CD4-positive, alpha-beta T cell treated with Interleukin-10 for 1 hour (primary cell): ENCODE measurements at regions not wholly inside any gene's neighbourhood (a gene's known extent, or its start where the extent isn't known, plus 50 kb on each side); places are given as distances from the start of the nearest gene placed in this dataset.

Source experiments
- DNase-seq: peaks from one replicate; pipeline ENCODE4 v3.0.0-alpha.2; 2020

GRCh38 chr5:171509467-171509866 lies 90.0 kb downstream of the FGF18 start:
- DNase-seq: no peak

DNA sequence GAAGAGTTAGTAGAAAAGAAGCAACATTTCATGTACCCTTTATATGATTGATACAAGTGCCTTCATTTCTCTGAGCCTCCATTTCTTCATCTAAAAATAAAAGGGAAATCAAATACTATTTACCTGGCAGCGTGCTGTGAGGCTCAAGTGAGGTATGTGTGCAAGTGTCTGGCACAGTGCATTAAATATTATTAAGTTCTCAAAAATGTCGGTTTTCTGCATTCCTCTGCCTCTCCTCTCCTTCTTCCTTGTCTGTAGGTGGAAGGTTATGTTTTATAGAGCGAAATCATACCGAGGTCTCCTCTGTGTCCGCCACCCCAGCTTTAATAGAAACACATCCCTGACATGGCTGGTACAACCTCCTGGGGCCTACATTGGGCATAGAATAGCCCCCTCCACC lies 93.0 kb downstream of the FGF18 start:
- no peak for DNase-seq

GRCh38 chr5:171513591-171513990 lies 94.1 kb downstream of the FGF18 start:
- DNase-seq: no peak

DNA sequence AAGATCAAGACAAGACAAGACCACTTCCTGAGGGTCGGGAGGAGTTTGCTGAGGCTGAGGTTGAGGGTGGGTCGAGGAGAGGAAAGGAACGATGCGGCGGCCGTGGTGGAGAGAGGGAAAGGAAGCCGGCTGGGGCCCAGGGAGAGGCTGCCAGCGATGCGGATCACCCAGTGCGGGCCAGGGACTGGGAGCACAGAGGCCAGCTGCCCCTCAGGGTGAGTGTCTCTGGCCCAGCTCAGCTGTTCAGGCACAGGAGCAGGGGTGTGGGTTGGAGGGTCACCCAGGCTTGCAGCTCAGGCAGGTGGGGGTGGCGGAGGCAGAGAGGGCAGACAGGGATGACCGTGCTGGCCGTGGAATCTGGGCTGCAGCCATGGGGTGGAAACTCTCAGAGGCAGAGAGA lies 99.5 kb downstream of the FGF18 start:
- DNase-seq: no peak

DNA sequence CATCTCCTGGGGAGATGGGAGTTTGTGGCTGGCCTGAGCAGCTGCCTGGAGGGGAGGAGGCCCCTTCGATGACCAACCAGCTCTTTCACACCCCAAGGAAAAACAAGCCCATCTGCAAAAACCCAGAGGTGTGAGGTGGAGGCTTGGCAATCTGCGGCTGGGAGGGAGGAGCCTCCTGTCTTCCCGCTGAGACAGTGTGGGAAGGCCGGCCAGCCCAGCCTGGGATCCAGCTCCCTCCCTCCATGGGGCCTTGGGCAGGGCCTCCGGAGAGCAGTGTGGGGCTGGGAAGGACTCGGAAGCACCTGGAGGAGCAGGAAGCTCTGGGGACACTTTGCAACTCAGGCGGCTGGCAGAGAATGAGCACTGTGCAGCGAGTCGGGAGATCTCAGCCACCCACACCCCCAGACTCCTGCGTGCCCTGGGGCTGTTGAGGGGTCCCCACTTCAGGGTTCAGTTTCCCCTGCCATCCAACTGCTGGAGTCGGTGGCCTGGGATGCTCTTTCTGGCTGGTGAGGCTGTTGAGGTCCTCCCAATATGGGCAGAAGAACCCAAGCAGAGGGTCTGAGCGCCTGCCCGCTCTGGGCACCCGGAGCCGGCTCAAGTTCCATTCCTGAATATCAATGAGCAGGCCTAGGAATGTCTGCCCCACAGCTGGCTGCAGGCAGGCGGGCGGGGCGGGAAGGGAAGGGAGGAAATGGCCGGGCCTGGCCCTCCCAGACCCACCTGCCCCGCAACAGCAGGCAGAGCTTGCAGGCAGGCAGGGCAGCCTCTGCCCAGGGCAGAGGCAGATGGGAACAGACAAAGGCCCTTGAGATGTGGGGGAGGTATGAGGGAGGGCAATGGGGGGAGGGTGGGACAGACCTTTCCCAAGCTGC lies 101.1 kb downstream of the FGF18 start:
- no peak for DNase-seq

DNA sequence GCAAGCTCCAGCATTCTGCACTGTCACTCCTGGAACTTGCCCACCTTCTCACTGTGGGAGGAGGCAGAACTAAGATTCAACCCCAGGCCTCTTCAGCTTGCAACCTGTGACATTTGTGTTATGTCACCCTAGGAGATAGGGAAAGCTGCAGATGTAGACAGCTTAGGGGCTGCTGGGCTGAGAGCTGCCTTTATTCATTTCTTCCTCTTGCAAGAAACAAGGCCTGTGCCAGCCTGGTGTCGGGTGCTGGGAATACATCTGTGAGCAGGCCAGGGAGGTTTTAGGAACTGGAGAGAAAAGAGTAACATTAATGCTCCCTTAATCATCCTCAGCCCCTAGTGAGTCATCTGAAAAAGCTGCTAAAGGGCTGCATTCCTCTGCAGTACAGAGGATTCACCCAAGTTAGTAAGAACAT lies 101.8 kb downstream of the FGF18 start:
- no peak for DNase-seq

GRCh38 chr5:171521679-171522078 lies 102.2 kb downstream of the FGF18 start:
- no peak for DNase-seq

DNA sequence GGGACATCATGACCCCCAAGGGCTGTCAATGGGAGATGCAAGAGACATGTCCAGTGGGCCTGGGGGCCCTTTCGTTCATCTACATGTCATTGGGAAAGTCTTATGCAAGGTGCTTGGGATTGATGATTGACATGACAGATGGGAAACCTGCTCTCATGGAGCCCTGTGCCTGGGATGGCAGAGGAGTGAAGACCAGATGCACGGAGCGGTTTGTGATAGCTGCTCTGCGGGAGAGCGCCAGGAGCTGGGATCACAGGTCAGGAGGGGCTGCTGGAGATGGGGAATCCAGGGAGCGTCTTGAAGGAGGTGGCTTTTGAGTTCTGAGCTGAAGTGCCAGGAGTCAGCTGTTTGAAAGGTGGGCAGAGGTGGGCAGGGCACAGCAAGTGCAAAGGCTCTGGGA lies 104.3 kb downstream of the FGF18 start:
- no peak for DNase-seq

DNA sequence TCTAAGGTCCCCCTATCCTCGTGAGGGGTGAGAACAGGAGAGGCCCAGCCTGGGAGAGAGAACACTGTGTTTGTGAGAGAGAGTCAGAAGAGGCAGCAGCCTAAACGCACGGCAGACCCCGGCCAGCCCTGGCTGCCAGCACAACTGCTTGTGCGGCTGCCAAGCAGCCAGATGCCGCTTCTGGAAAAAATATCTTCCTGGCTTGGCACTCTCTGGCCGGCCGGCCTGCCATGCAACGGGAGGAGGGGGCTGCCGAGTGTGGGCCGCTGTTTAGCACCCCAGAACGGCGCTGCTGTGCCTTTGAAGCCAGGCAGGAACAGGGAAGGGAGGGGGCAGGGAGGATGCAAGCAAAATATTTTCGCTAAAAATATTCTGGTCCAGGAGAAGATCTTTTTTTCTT lies 105.0 kb downstream of the FGF18 start:
- DNase-seq: no peak

DNA sequence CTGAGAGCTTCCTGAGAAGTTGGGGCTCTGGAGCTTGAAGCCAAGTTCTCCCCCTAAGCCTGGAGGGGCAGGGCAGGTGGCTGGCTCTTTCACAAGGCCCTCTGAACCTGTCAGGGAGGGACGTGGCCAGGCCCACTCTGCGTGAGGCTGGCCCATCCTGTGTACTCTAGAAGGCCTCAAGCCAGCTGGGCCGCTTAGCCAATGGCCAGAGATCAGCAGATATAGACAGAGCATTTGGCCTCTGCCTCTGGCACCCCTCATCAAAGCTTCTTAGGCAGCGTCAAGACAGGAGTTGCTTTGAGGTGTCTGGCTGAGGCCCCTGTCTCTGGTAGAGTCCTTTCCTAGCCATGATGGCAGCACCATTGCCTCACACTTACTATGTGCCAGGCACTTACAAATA lies 105.6 kb downstream of the FGF18 start:
- DNase-seq: no peak

DNA sequence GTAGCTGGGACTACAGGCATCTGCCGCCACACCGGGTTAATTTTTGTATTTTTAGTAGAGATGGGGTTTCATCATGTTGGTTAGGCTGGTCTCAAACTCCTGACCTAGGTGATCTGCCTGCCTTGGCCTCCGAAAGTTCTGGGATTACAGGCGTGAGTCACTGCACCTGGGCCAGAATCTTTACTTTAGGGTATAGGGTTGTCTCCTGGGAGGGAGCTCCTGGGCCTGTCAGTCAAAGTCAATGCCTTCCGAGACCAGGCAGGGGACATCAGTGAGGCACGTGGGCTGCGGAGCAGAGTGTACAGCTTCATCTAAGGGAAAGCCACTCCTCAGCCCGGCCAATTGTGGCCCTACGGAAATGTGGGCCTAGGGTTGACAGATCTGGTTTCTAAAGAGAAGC lies 108.6 kb downstream of the FGF18 start:
- no peak for DNase-seq

DNA sequence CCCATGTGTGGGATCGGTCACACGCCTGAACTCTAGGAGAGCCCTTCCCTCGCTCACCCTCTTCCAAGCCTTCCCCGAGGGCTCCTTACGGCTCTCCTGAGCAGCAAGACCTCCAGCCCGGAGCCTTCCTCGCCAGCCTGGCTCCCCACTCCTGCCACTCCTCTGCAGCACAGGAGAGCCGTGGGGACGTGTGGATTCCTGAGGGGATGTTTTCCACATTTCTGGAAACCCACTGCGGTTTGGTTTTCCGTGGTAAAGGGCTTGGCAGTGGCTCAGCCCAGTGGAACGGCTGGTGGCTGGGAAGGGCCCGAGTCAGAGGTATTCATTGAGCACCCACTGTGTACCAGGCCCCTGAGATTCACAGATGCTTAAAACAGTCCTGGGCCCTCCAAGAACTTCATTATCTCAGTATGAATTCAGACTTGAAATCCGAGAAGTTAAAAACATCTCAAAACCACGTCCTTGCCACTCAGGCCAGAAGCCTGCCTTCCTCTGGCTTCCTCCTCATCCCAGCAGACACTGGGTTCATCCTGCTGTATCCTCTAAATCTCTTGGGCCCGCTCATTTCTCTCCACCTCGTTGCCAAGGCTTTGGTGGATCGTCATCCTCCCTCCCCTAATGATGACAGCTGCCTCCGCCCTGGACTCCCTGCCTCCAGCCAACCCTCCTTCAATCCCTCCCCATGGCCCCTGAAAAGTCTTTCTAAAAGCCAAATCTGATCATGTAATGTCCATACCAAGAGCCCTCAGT lies 109.6 kb downstream of the FGF18 start:
- DNase-seq: no peak

DNA sequence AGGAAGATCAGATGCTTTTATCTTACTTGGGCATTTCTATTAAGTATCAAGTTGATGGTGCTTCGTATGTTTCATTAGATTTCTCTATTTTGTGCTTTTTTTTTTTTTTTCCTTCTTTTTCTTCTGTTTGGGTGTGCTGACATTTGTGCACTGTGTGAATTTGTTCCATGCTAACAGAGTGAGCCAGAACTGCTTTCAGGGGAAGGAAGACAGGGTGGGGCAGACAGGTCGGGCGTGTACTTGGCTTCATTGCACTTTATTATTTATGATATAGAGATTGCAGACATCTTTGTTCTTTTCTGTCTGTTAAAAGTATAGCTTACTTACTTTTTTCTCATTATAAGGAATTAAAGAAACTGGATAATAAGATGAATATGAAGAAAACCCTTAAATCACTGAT lies 112.2 kb downstream of the FGF18 start:
- no peak for DNase-seq

DNA sequence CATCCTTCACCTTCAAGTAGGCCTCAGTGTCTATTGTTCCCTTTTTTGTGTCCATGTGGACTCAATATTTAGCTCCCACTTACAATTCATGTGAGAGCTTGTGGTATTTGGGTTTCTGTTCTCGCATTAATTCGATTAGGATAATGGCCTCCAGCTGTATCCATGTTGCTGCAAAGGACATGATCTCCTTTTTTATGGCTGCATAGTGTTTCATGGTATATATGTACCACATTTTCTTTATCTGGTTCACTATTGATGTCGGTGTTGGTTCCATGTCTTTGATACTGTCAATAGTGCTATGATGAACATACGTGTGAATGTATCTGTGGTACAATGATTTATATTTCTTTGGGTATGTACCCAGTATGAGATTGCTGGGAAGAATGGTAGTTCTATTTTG lies 113.7 kb downstream of the FGF18 start:
- no peak for DNase-seq

DNA sequence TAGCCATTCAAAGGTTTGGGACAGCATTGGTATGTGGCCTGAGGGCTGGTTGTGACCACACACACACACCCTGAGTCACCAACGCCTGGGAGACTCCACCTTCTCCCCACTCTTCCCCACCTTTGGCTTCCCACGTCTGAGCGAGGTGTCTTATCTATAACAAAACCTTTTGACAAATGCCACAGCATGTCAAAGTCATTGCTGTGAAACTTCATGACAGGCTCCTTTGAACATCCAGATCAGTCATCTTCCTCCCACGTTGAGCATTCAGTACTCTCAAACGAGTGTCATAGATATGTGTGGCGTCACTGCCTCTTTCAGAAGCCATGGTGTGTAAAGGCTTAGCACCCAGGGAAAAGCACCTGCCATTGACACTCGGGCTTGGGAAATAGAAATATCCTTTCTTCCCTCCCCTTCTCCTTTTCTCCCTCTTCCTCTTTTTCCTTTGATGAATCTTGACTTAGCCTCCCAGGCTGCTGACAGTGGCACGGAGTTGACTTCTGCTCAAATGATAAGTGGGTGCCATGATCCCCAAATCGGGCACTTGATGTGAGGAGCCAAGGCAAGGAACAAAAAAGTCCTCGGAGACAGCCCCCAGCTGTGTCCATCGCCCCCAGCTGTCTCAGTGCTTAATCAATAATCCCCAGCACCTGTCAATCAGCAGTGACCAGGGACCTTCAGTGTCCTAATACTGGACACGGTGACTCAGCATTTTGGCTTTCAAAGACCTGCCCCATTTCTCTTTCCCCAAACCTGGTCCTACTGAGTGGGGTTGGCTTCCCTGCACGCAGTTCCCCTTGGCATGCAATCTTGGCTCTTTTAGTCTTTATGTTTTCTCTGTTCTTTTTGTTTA lies 114.8 kb downstream of the FGF18 start:
- DNase-seq: no peak

GRCh38 chr5:171535162-171535561 lies 115.7 kb downstream of the FGF18 start:
- DNase-seq: no peak

- DNase-seq: no peak
Measured at GRCh38 chr5:171537070-171537849, 117.8 kb downstream of the FGF18 start.

- DNase-seq: no peak
Measured at GRCh38 chr5:171537923-171538537, 118.6 kb downstream of the FGF18 start.

DNA sequence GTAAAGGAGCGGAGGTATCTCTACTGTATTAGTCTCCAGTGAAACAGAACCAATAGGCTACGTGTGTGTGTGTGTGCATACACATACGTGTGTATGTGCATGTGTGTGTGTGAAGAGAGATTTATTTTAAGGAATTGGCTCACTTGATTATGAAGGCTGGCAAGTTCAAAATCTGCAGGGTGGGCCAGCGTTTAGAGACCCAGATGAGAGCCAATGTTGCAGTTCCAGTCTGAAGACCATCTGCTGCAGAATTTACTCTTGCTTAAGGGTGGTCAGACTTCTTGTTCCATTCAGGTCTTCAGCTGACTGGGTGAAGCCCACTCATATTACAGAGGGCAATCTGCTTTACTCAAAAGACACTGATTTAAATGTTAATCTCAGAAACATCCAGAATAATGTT lies 119.2 kb downstream of the FGF18 start:
- no peak for DNase-seq

DNA sequence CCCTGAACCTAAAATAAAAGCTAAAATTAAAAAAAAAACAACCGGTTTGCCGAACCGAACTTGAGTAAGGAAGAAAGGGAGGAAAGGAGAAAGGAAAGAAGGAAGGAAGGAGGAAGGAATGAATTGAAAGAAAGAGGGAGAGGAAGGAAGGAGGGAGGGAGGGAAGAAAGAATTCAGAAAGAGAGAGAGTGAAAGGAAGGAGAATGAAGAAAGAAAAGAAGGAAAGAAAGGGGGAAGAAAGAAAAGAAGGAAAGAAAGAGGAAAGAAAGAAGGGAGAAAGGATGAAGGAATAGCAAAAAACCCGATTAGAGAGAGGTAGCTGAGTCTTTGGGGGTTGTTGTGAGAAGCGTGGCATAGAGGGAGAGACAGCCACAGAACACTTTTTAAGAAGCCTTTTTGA lies 121.4 kb downstream of the FGF18 start:
- DNase-seq: no peak

DNA sequence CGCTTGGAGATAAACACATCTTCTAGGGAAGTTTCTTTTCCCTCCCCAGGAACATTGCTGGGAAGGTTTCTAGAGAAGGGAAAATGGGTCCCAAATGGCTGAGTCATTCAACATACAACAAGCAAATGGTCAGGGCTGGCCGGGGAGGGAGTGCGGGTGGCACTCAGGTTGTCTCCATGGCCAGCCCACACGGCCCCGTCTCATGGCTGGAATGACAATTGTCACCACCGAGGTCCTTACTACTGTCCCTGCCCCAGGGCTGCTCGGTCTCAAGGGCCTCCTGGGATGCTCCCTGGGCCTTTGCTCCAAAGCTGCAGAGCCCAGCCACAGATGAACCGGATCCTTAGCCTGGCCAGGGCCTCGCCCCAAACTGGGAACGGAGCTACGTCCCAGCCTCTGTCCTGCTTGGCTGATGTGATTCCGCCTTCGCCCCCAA lies 121.9 kb downstream of the FGF18 start:
- DNase-seq: no peak

GRCh38 chr5:171542525-171543140 lies 123.2 kb downstream of the FGF18 start:
- DNase-seq: no peak
